Femur (tissue), 1 donor: ENCODE measurements at regions not wholly inside any gene's neighbourhood (a gene's known extent, or its start where the extent isn't known, plus 50 kb on each side); places are given as distances from the start of the nearest gene placed in this dataset.

Experiments used
- DNase-seq: peaks from one replicate; pipeline ENCODE4 v3.0.0-alpha.2; 2017

GRCh38 chr11:119850822-119851409, 121.9 kb upstream of the NECTIN1 start:
- no peak for DNase-seq

GRCh38 chr11:119849872-119850271, 120.9 kb upstream of the NECTIN1 start:
- DNase-seq = no peak

- DNase-seq = no peak
Observed at GRCh38 chr11:119847853-119848252, 118.9 kb upstream of the NECTIN1 start.

- DNase-seq = no peak
Observed at GRCh38 chr11:119846374-119846773, 117.4 kb upstream of the NECTIN1 start.

- no peak for DNase-seq
Observed at GRCh38 chr11:119845756-119846155, 116.8 kb upstream of the NECTIN1 start.

GRCh38 chr11:119845305-119845704, 116.3 kb upstream of the NECTIN1 start:
- no peak for DNase-seq

- peak; percentile 33 for DNase-seq
Observed at GRCh38 chr11:119844808-119845207, 115.8 kb upstream of the NECTIN1 start.

GRCh38 chr11:119843877-119844276, 114.9 kb upstream of the NECTIN1 start:
- no peak for DNase-seq

GRCh38 chr11:119842731-119843130, 113.7 kb upstream of the NECTIN1 start:
- DNase-seq = no peak

GRCh38 chr11:119839476-119840133, 110.6 kb upstream of the NECTIN1 start:
- DNase-seq = no peak

- no peak for DNase-seq
Observed at GRCh38 chr11:119835753-119836152, 106.8 kb upstream of the NECTIN1 start.

GRCh38 chr11:119832202-119832935, 103.4 kb upstream of the NECTIN1 start:
- DNase-seq = peak; percentile 64

- no peak for DNase-seq
Observed at GRCh38 chr11:119831011-119831410, 102.0 kb upstream of the NECTIN1 start.

- DNase-seq = no peak
Observed at GRCh38 chr11:119830400-119830799, 101.4 kb upstream of the NECTIN1 start.

GRCh38 chr11:119829402-119829801, 100.4 kb upstream of the NECTIN1 start:
- DNase-seq = no peak

- DNase-seq = no peak
Observed at GRCh38 chr11:119828819-119829218, 99.8 kb upstream of the NECTIN1 start.

- no peak for DNase-seq
Observed at GRCh38 chr11:119828006-119828405, 99.0 kb upstream of the NECTIN1 start.

GRCh38 chr11:119827113-119827512, 98.1 kb upstream of the NECTIN1 start:
- DNase-seq = no peak

- DNase-seq = no peak
Observed at GRCh38 chr11:119823077-119823476, 94.1 kb upstream of the NECTIN1 start.

- DNase-seq = no peak
Observed at GRCh38 chr11:119816660-119817059, 87.7 kb upstream of the NECTIN1 start.

GRCh38 chr11:119814766-119815165, 85.8 kb upstream of the NECTIN1 start:
- DNase-seq = no peak

- DNase-seq = no peak
Observed at GRCh38 chr11:119810478-119811232, 81.7 kb upstream of the NECTIN1 start.

- DNase-seq = no peak
Observed at GRCh38 chr11:119809346-119809745, 80.3 kb upstream of the NECTIN1 start.
